Omental fat pad (tissue), 3 donors: ENCODE measurements at regions not wholly inside any gene's neighbourhood (a gene's known extent, or its start where the extent isn't known, plus 50 kb on each side); places are given as distances from the start of the nearest gene placed in this dataset.
"Not testable (repeated sequence)": the region's sequence is repeated elsewhere in the genome, so short reads cannot be mapped to it uniquely, and the experiment has no call there.

Experiments used
- ATAC-seq: fragments of 150-250 bp; one replicate; pipeline ENCODE4 v1.9.1; 2016; ENCODE audit warnings: mild to moderate bottlenecking, moderate library complexity; ENCODE audit not compliant: low FRiP score
- DNase-seq: peaks from one replicate; pipeline ENCODE4 v3.0.0-alpha.2; 2019; ENCODE audit warnings: low spot score
- TF ChIP-seq, protein P1 (sequence below), 3 donors: fragments of 450-650 bp; IDR thresholded peaks; one replicate each; pipeline ENCODE4 v1.5.1; 2016 to 2017; ENCODE audit warnings: antibody characterized with exemption in 3 of 3, mild to moderate bottlenecking in 3 of 3, moderate library complexity in 2 of 3

DNA sequence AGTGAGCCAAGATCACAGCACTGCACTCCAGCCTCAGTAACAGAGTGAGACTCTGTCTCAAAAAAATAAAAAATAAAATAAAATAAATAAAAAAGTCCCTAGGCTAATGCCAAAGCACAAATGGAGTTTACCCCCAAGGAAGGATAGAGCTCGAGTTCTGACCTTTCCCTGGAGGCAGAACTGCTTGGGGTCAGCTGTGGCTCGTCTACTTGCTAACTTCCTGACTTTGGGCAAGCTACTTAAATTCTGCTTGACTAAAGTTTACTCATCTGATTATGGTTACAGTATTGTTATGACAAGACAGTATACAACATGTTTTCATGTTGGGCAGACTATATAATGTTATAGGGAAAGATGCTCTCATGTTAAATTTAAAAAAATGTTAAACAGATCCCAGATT lies 359.2 kb downstream of the DNAH5 start:
- no peak for DNase-seq
- TF ChIP-seq, protein P1, sequence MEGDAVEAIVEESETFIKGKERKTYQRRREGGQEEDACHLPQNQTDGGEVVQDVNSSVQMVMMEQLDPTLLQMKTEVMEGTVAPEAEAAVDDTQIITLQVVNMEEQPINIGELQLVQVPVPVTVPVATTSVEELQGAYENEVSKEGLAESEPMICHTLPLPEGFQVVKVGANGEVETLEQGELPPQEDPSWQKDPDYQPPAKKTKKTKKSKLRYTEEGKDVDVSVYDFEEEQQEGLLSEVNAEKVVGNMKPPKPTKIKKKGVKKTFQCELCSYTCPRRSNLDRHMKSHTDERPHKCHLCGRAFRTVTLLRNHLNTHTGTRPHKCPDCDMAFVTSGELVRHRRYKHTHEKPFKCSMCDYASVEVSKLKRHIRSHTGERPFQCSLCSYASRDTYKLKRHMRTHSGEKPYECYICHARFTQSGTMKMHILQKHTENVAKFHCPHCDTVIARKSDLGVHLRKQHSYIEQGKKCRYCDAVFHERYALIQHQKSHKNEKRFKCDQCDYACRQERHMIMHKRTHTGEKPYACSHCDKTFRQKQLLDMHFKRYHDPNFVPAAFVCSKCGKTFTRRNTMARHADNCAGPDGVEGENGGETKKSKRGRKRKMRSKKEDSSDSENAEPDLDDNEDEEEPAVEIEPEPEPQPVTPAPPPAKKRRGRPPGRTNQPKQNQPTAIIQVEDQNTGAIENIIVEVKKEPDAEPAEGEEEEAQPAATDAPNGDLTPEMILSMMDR (IDR thresholded peaks at IDR 0.05): no peak
- no peak for ATAC-seq

DNA sequence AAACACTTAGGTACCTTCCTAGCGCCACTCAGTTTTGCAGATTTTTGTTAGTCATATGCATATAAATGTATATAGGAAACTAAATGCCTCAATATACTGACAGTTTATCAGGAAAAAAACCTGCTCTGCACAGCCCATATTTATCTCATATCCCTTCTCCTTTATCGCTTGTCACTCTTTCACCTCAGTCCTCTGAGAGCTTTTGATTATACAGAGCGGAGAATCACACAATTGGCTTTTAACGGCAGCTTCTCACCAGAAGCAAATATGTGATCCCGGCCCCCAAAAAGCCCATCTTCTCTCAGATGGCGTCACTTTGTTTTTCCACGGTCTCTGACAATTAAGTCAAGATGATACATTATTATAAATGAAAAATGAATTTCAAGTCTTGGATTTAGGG lies 362.6 kb downstream of the DNAH5 start:
- DNase-seq (no peak), ATAC-seq (no peak)
- TF ChIP-seq, protein P1 (IDR thresholded peaks at IDR 0.05): no peak

DNA sequence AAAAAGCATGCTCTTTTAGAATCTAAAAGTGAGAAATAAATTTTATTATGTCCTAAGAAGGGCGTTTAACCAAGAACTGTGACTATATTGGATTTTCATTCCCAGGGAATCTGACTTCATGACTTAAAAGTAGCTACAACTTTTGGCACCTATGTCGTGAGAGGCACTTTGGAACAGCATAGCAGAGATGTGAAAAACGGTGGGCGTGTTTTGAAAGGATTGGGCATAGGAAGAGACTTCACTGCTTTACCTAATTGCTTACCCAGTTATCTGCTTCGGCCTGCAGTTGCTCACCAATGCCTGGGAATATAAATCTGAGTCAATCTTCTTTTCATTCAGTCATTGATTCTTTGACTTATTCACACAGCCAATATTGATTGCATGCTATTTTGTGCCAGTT lies 363.4 kb downstream of the DNAH5 start:
- no peak for DNase-seq
- ATAC-seq: no peak
- TF ChIP-seq, protein P1 (IDR thresholded peaks at IDR 0.05): no peak

DNA sequence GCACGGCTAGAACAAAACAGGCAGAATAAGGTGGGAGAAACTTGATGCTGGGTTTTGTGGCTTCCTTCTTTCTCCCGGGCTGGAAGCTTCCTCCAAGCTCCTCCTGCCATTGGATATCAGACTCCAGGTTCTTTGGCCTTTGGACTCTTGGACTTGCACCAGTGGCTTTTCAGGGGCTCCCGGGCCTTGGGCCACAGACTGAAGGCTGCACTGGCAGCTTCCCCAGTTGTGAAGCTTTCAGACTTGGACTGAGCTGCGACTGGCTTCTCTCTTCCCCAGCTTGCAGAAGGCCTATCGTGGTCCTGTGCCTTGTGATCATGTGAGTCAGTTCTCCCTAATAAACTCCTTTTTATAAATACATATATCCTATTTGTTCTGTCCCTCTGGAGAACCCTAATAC lies 364.4 kb downstream of the DNAH5 start:
- ATAC-seq (no peak), DNase-seq (no peak)
- TF ChIP-seq, protein P1 (IDR thresholded peaks at IDR 0.05): no peak

DNA sequence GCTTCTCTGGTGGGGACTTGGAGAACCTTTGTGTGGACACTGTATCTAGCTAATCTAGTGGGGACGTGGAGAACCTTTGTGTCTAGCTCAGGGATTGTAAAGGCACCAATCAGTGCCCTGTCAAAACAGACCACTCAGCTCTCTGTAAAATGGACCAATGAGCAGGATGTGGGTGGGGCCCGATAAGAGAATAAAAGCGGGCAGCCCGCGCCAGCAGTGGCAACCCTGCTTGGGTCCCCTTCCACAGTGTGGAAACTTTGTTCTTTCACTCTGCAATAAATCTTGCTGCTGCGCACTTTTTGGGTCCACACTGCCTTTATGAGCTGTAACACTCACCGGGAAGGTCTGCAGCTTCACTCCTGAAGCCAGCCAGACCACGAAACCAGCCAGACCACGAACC lies 365.4 kb downstream of the DNAH5 start:
- DNase-seq, ATAC-seq: not testable (repeated sequence)

DNA sequence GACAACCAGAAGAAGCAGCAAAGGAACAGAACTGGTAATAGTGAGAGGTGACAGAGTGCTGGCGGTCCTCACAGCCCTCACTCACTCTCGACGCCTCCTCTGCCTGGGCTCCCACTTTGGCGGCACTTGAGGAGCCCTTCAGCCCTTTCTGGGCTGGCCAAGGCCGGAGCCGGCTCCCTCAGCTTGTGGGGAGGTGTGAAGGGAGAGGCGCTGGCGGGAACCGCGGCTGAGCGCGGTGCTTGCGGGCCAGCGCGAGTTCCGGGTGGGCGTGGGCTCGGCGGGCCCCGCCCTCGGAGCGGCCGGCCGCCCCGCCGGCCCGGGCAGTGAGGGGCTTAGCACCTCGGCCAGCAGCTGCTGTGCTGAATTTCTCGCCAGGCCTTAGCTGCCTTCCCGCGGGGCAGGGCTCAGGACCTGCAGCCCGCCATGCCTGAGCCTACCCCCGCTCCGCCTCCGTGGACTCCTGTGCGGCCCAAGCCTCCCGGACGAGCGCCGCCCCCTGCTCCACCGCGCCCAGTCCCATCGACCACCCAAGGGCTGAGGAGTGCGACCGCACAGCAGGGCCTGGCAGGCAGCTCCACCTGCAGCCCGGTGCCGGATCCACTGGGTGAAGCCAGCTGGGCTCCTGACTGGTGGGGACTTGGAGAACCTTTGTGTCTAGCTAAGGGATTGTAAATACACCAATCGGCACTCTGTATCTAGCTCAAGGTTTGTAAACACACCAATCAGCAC lies 366.0 kb downstream of the DNAH5 start:
- not testable (repeated sequence) for ATAC-seq, DNase-seq

DNA sequence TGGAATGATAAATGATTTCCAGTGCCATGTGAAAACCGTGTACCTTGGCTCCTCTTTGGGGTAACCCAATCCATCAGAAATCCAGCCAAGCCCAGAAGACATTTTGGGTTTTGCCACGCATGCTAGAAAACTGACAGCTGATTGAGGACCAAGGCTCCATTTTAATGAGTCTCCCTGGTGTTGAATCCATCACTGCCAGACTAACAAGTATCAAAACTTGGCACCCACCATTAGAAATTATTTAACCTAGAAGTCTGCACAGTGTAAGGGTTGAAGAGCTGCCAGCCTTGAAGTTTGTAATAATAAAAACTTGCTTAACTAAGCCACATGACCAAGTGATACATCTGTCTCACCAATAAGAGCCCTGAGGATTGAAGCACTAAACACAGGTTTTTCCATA lies 369.9 kb downstream of the DNAH5 start:
- ATAC-seq (no peak), DNase-seq (no peak)
- TF ChIP-seq, protein P1 (IDR thresholded peaks at IDR 0.05): no peak

DNA sequence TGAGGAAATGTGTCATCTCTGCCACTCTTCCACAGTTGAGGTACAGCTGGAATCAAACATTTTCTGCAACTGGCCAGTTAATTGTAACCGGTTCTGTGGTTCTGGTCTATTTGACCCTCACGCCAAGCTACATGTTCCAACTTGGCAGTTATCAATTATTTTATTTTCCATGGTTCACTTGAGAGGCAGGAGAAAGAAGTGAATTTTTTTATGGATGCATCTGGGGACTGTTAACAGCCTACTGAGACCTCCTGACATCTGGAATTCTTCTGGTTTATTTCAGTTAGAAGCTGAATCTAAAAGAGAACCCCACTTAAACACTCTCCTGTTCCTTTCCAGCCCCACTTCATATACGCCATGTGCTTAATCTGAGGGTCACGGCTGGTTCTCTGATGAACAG lies 372.3 kb downstream of the DNAH5 start:
- no peak for ATAC-seq
- TF ChIP-seq, protein P1 (IDR thresholded peaks at IDR 0.05): no peak
- no peak for DNase-seq
